ENCODE measurements at regions not wholly inside any gene's neighbourhood (a gene's known extent, or its start where the extent isn't known, plus 50 kb on each side); places are given as distances from the start of the nearest gene placed in this dataset.
"Not testable (repeated sequence)": the region's sequence is repeated elsewhere in the genome, so short reads cannot be mapped to it uniquely, and the experiment has no call there.

- TF ChIP-seq, protein P1, sequence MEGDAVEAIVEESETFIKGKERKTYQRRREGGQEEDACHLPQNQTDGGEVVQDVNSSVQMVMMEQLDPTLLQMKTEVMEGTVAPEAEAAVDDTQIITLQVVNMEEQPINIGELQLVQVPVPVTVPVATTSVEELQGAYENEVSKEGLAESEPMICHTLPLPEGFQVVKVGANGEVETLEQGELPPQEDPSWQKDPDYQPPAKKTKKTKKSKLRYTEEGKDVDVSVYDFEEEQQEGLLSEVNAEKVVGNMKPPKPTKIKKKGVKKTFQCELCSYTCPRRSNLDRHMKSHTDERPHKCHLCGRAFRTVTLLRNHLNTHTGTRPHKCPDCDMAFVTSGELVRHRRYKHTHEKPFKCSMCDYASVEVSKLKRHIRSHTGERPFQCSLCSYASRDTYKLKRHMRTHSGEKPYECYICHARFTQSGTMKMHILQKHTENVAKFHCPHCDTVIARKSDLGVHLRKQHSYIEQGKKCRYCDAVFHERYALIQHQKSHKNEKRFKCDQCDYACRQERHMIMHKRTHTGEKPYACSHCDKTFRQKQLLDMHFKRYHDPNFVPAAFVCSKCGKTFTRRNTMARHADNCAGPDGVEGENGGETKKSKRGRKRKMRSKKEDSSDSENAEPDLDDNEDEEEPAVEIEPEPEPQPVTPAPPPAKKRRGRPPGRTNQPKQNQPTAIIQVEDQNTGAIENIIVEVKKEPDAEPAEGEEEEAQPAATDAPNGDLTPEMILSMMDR (conservative IDR thresholded peaks at IDR 0.05), result no peak
- peak overlapping the region; percentile 74 for H3K27ac ChIP-seq
Measured at GRCh38 chr14:70254476-70254961, 65.8 kb upstream of the SLC8A3 start.

GRCh38 chr14:70253547-70253946 is 64.8 kb upstream of the SLC8A3 start:
- H3K27ac ChIP-seq, result not testable (repeated sequence)

DNA sequence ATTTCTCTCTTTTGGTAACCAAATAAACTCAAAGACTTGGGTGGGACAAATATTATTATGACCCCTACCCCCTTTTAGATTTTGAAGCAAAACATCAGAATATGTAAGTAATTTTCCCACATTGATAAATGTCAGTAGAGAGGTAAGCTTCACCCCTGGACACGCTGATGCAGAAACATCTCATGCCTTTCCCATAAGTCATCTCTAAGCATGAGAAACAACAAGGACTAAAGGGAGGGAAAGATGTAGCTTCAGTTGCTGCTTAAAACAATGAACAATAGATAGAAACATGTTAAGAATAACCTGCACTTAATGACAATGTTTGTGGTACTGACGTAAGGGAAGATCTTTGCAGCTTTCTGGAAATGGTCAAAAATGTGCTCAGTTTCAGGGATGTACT is 56.3 kb upstream of the SLC8A3 start:
- no peak overlapping the region for H3K27ac ChIP-seq
- TF ChIP-seq, protein P1 (conservative IDR thresholded peaks at IDR 0.05), result no peak

DNA sequence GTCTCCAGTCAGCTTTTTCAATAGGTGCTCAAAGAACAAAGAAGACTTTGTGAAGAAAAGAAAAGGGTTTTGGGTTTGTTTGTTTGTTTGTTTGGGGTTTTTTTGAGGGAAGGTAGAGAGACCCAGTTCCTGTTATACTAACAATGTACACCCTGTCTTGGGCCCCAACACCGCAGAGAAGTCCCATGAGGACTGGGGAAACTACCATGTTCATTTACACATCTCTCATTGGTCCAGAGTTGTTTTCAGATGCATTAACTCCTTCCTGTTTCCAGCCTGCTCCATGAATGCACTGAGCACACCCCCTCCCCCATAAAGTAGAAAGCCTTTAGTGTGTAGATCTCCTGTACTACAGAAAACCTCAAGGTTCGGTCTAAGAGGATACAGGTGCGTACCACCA is 51.1 kb upstream of the SLC8A3 start:
- TF ChIP-seq, protein P1 (conservative IDR thresholded peaks at IDR 0.05), result no peak

DNA sequence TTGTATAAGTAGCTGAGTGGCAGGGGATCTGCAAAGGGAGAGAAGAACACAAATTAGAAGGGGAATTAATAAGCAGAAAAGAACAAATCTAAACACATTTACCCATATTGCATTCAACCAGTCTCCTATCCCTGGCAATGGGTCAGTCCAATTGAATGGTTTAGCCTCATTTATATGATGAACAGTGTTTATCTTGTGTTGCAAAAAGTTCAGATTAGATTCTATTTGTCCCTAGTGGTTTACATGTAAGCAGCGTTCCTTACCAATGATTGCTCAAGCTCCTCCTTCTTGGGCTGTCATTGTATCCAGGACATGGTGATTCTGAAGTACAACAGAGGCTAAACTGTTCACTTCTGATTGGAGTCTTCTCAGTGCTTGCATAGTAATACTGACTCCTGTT is 49.9 kb upstream of the SLC8A3 start:
- not testable (repeated sequence) for H3K27ac ChIP-seq

More for the DNA sequence above, 51.1 kb upstream of the SLC8A3 start:
- H3K27ac ChIP-seq, result no peak overlapping the region

All from VCaP (cell line).